H9 (cell line): ENCODE measurements at regions not wholly inside any gene's neighbourhood (a gene's known extent, or its start where the extent isn't known, plus 50 kb on each side); places are given as distances from the start of the nearest gene placed in this dataset.

Source experiments
- DNase-seq: peaks from one replicate; pipeline ENCODE4 v3.0.0-alpha.2; 2017
- H2AFZ ChIP-seq: one replicate; pipeline ENCODE4 v1.6.1; 2013; ENCODE audit warnings: mild to moderate bottlenecking, low read length, control low read depth, moderate library complexity
- H2AK5ac ChIP-seq: 2 replicates; pipeline ENCODE4 v1.6.1; 2013; ENCODE audit warnings: low read length, control low read depth, mixed read lengths; ENCODE audit not compliant: insufficient read length
- H2BK120ac ChIP-seq: one replicate; pipeline ENCODE4 v1.6.1; 2013; ENCODE audit warnings: low read depth, mild to moderate bottlenecking, low read length, control low read depth, inconsistent platforms; ENCODE audit not compliant: poor library complexity, severe bottlenecking
- H2BK12ac ChIP-seq: 2 replicates; pipeline ENCODE4 v1.6.1; 2013; ENCODE audit warnings: low read length, control low read depth, mixed read lengths, low read depth; ENCODE audit not compliant: insufficient read length
- H2BK15ac ChIP-seq: 2 replicates; pipeline ENCODE4 v1.6.1; 2013; ENCODE audit warnings: low read depth, low read length, control low read depth
- H2BK20ac ChIP-seq: one replicate; pipeline ENCODE4 v1.6.1; 2013; ENCODE audit warnings: low read depth, mild to moderate bottlenecking, low read length, control low read depth, inconsistent platforms; ENCODE audit not compliant: poor library complexity, severe bottlenecking
- H2BK5ac ChIP-seq: 2 replicates; pipeline ENCODE4 v1.6.1; 2013; ENCODE audit warnings: low read length, control low read depth, mixed read lengths; ENCODE audit not compliant: insufficient read length
- H3K14ac ChIP-seq: 2 replicates; pipeline ENCODE4 v1.6.1; 2013; ENCODE audit warnings: low read length, control low read depth; ENCODE audit not compliant: insufficient read depth
- H3K18ac ChIP-seq: 2 replicates; pipeline ENCODE4 v1.6.1; 2013; ENCODE audit warnings: low read depth, mild to moderate bottlenecking, mixed read lengths, low read length, control low read depth; ENCODE audit not compliant: insufficient read length
- H3K23ac ChIP-seq: 2 replicates; pipeline ENCODE4 v1.6.1; 2013; ENCODE audit warnings: low read length, control low read depth, mixed read lengths, low read depth; ENCODE audit not compliant: insufficient read length
- H3K23me2 ChIP-seq: 2 replicates; pipeline ENCODE4 v1.6.1; 2013; ENCODE audit warnings: low read depth, mild to moderate bottlenecking, mixed read lengths, low read length, control low read depth; ENCODE audit not compliant: insufficient read length, poor library complexity, severe bottlenecking
- H3K27ac ChIP-seq: 2 replicates; pipeline ENCODE4 v1.5.1; 2013; ENCODE audit warnings: low read length, control low read depth, mixed read lengths, low read depth; ENCODE audit not compliant: insufficient read length
- H3K27me3 ChIP-seq: 2 replicates; pipeline ENCODE4 v1.6.1; 2013; ENCODE audit warnings: low read length, control low read depth, inconsistent platforms; ENCODE audit not compliant: insufficient read depth
- H3K4ac ChIP-seq: 2 replicates; pipeline ENCODE4 v1.6.1; 2013; ENCODE audit warnings: low read depth, mild to moderate bottlenecking, control low read depth, inconsistent platforms, low read length, moderate library complexity
- H3K4me1 ChIP-seq: 2 replicates; pipeline ENCODE4 v1.6.1; 2013; ENCODE audit warnings: low read length, control low read depth, inconsistent platforms; ENCODE audit not compliant: insufficient read depth
- H3K4me2 ChIP-seq: 2 replicates; pipeline ENCODE4 v1.6.1; 2013; ENCODE audit warnings: low read length, control low read depth, mixed read lengths; ENCODE audit not compliant: insufficient read length, insufficient read depth
- H3K56ac ChIP-seq: 2 replicates; pipeline ENCODE4 v1.6.1; 2013; ENCODE audit warnings: low read depth, mild to moderate bottlenecking, mixed read lengths, low read length, control low read depth; ENCODE audit not compliant: insufficient read length
- H3K79me1 ChIP-seq: 2 replicates; pipeline ENCODE4 v1.6.1; 2013; ENCODE audit warnings: low read depth, mild to moderate bottlenecking, moderate library complexity, low read length, control low read depth, inconsistent platforms; ENCODE audit not compliant: insufficient read depth, poor library complexity, severe bottlenecking
- H3K79me2 ChIP-seq: 2 replicates; pipeline ENCODE4 v1.6.1; 2013; ENCODE audit warnings: low read length, control low read depth, inconsistent platforms; ENCODE audit not compliant: insufficient read depth
- H3K9ac ChIP-seq: 2 replicates; pipeline ENCODE4 v1.6.1; 2013; ENCODE audit warnings: low read length, control low read depth, mixed read lengths; ENCODE audit not compliant: insufficient read length; ENCODE audit errors: extremely low read depth
- H3K9me3 ChIP-seq: one replicate; pipeline ENCODE4 v1.6.1; 2013; ENCODE audit warnings: low read depth, low read length, inconsistent platforms; ENCODE audit not compliant: control insufficient read depth
- H3T11ph ChIP-seq: one replicate; pipeline ENCODE4 v1.6.1; 2013; ENCODE audit warnings: mild to moderate bottlenecking, low read length, control low read depth, inconsistent platforms
- H4K20me1 ChIP-seq: one replicate; pipeline ENCODE4 v1.6.1; 2013; ENCODE audit not compliant: control insufficient read depth, insufficient read length, insufficient read depth
- H4K5ac ChIP-seq: 2 replicates; pipeline ENCODE4 v1.6.1; 2013; ENCODE audit warnings: low read depth, mild to moderate bottlenecking, mixed read lengths, low read length, control low read depth; ENCODE audit not compliant: insufficient read length
- H4K8ac ChIP-seq: replicated peaks from 2 replicates; pipeline ENCODE4 v1.6.1; 2013; ENCODE audit warnings: low read length, control low read depth, mixed read lengths, low read depth; ENCODE audit not compliant: insufficient read length
- H4K91ac ChIP-seq: 2 replicates; pipeline ENCODE4 v1.6.1; 2013; ENCODE audit warnings: low read depth, mild to moderate bottlenecking, moderate library complexity, mixed read lengths, low read length, control low read depth; ENCODE audit not compliant: insufficient read length
- H3K27ac Mint-ChIP-seq, 3 experiments: 2 replicates in 2 of 3; 3 replicates in 1 of 3; pipeline ENCODE4 v1.8.0; 2020 to 2021; ENCODE audit warnings: mixed read lengths in 3 of 3, mild to moderate bottlenecking in 1 of 3, moderate library complexity in 1 of 3
- H3K27me3 Mint-ChIP-seq: 2 replicates; pipeline ENCODE4 v1.8.0; 2021; ENCODE audit warnings: low read depth, mild to moderate bottlenecking, moderate library complexity, mixed read lengths
- H3K36me3 Mint-ChIP-seq, 3 experiments: 2 replicates in 2 of 3; 3 replicates in 1 of 3; pipeline ENCODE4 v1.8.0; 2020 to 2021; ENCODE audit warnings: low read depth in 3 of 3, mixed read lengths in 3 of 3; ENCODE audit not compliant: insufficient read depth in 1 of 3
- H3K4me1 Mint-ChIP-seq, 2 experiments: 2 replicates each; pipeline ENCODE4 v1.8.0; 2020; ENCODE audit warnings: mixed read lengths in 2 of 2
- H3K4me3 Mint-ChIP-seq, 2 experiments: 2 replicates in 1 of 2; 3 replicates in 1 of 2; pipeline ENCODE4 v1.8.0; 2020 to 2021; ENCODE audit warnings: mild to moderate bottlenecking in 2 of 2, mixed read lengths in 2 of 2, moderate library complexity in 1 of 2
- H3K9me3 Mint-ChIP-seq, 2 experiments: 2 replicates in 1 of 2; 3 replicates in 1 of 2; pipeline ENCODE4 v1.8.0; 2020; ENCODE audit warnings: mild to moderate bottlenecking in 2 of 2, mixed read lengths in 2 of 2, moderate library complexity in 1 of 2
- WGBS: extraction: QIAGEN DNeasy Blood & Tissue Kit; methylation state at CpG from one replicate; pipeline ENCODE4 v1.1.7; 2013; ENCODE audit warnings: missing lambda C conversion rate, low lambda C conversion rate, mixed read lengths; ENCODE audit not compliant: insufficient read length; ENCODE audit errors: extremely low coverage; 5-methylcytosine and 5-hydroxymethylcytosine counted together
- TF ChIP-seq, protein P1 (sequence below): fragments of 200-600 bp; sonication (generic); conservative IDR thresholded peaks from 3 replicates; pipeline ENCODE4 v1.8.0; 2021; ENCODE audit warnings: antibody characterized with exemption, mild to moderate bottlenecking

DNA sequence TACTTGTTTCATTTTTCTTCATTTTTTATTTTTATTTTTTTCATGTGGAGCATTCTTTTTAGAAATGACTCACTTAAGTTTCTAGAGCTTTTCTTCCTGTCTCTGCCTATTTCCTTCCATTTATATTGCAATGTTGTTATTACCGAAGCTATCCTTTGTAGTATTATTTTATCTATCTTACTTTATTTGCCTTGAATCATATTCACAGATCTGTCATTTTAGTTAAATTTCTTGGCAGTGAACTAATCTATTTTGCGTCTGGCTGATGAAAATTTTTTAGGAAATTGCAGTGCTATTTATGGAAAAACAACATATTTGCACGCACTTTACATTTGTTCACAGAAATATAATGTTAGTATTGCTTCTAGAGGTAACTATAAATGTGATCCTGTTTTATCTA is 956.9 kb upstream of the SLC39A10 start:
- Histone ChIP-seq H2BK20ac (no peak overlapping the region), H3K27me3 (no peaks in the 10 kb centered on the region), H3K79me2 (no peaks in the 10 kb centered on the region), H3K27ac (no peak overlapping the region), H4K20me1 (no peaks in the 10 kb centered on the region), H3K79me1 (no peaks in the 10 kb centered on the region), H2BK15ac (no peak overlapping the region), H3K23ac (no peak overlapping the region), H3K9ac (no peak overlapping the region), H2AFZ (no peak overlapping the region), H2BK12ac (no peak overlapping the region), H3K4ac (no peak overlapping the region), H2BK5ac (no peak overlapping the region), H3K4me1 (no peaks in the 10 kb centered on the region), H2BK120ac (no peak overlapping the region), H3K14ac (no peak overlapping the region), H3K56ac (no peak overlapping the region), H3T11ph (no peak overlapping the region), H2AK5ac (no peak overlapping the region), H4K8ac (no peak overlapping the region), H3K4me2 (no peak overlapping the region), H4K5ac (no peak overlapping the region), H3K9me3 (no peaks in the 10 kb centered on the region), H4K91ac (no peak overlapping the region), H3K23me2 (no peaks in the 10 kb centered on the region), H3K18ac (no peak overlapping the region)
- Mint-ChIP-seq H3K27ac (no peak overlapping the region), H3K27me3 (no peaks in the 10 kb centered on the region), H3K36me3 (no peaks in the 10 kb centered on the region; a peak in 1 of 7 replicates), H3K4me3 (no peak overlapping the region), H3K9me3 (no peaks in the 10 kb centered on the region), H3K4me1 (no peaks in the 10 kb centered on the region)
- DNase-seq = no peak
- WGBS = no CpG with 5 or more reads among the region's 3 CpGs
- TF ChIP-seq, protein P1, sequence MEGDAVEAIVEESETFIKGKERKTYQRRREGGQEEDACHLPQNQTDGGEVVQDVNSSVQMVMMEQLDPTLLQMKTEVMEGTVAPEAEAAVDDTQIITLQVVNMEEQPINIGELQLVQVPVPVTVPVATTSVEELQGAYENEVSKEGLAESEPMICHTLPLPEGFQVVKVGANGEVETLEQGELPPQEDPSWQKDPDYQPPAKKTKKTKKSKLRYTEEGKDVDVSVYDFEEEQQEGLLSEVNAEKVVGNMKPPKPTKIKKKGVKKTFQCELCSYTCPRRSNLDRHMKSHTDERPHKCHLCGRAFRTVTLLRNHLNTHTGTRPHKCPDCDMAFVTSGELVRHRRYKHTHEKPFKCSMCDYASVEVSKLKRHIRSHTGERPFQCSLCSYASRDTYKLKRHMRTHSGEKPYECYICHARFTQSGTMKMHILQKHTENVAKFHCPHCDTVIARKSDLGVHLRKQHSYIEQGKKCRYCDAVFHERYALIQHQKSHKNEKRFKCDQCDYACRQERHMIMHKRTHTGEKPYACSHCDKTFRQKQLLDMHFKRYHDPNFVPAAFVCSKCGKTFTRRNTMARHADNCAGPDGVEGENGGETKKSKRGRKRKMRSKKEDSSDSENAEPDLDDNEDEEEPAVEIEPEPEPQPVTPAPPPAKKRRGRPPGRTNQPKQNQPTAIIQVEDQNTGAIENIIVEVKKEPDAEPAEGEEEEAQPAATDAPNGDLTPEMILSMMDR = no peak
